MCF 10A (cell line): ENCODE measurements at regions not wholly inside any gene's neighbourhood (a gene's known extent, or its start where the extent isn't known, plus 50 kb on each side); places are given as distances from the start of the nearest gene placed in this dataset.

ENCODE experiments used
- BruUV-seq: library from RNA; stranded (reverse); fragments of 400-500 nt; replicated peaks from 2 replicates; lab custom pipeline; 2021; lab: Mats Ljungman, UMichigan
- CTCF ChIA-PET: fragments of 300-600 bp; sonication (Branson Sonifier 250); formaldehyde crosslinking; extraction: SDS; loops from one replicate; lab custom pipeline; 2021; ENCODE audit warnings: antibody characterized with exemption, inconsistent platforms; lab: Yijun Ruan, JAX
- POLR2A ChIA-PET: fragments of 300-600, 350-650 bp; sonication (Branson Sonifier 250); formaldehyde crosslinking; extraction: SDS; loops from one replicate; lab custom pipeline; 2020; ENCODE audit warnings: antibody characterized with exemption, inconsistent platforms; lab: Yijun Ruan, JAX
- DNase-seq: peaks from one replicate; pipeline ENCODE4 v3.0.0-alpha.2; 2018; ENCODE audit not compliant: unreplicated experiment
- H3K27ac Mint-ChIP-seq: one replicate; pipeline ENCODE4 v1.8.0; 2022; ENCODE audit warnings: mild to moderate bottlenecking, low read depth, mixed read lengths; ENCODE audit not compliant: unreplicated experiment
- H3K27me3 Mint-ChIP-seq: one replicate; pipeline ENCODE4 v1.8.0; 2022; ENCODE audit warnings: mixed read lengths; ENCODE audit not compliant: insufficient read depth, unreplicated experiment
- H3K36me3 Mint-ChIP-seq: one replicate; pipeline ENCODE4 v1.8.0; 2022; ENCODE audit warnings: mild to moderate bottlenecking, moderate library complexity, mixed read lengths; ENCODE audit not compliant: insufficient read depth, unreplicated experiment
- H3K4me1 Mint-ChIP-seq: one replicate; pipeline ENCODE4 v1.8.0; 2022; ENCODE audit warnings: mixed read lengths; ENCODE audit not compliant: insufficient read depth, unreplicated experiment
- H3K4me3 Mint-ChIP-seq: one replicate; pipeline ENCODE4 v1.8.0; 2022; ENCODE audit warnings: mild to moderate bottlenecking, moderate library complexity, mixed read lengths; ENCODE audit not compliant: unreplicated experiment
- H3K9me3 Mint-ChIP-seq: one replicate; pipeline ENCODE4 v1.8.0; 2022; ENCODE audit warnings: mixed read lengths; ENCODE audit not compliant: unreplicated experiment
- CTCF ChIP-seq: fragments of 200-600 bp; IDR thresholded peaks from one replicate; pipeline ENCODE4 v1.8.0; 2022; ENCODE audit warnings: antibody characterized with exemption, mild to moderate bottlenecking; ENCODE audit not compliant: unreplicated experiment
- intact Hi-C: fragments of 100-400 bp; cut with micrococcal nuclease; formaldehyde crosslinking; loops from 2 replicates; pipeline ENCODE4 v1.14.1; 2022

GRCh38 chr1:187947359-187947758 is 1118.6 kb downstream of the PLA2G4A start:
- DNase-seq, result no peak
- Mint-ChIP-seq H3K36me3 (no peaks in the 10 kb centered on the region), H3K4me3 (no peak overlapping the region), H3K4me1 (peaks cover 12% of the 10 kb centered on the region), H3K27me3 (no peaks in the 10 kb centered on the region), H3K9me3 (peaks cover 51% of the 10 kb centered on the region), H3K27ac (no peak overlapping the region)
- ChIA-PET POLR2A (no interaction called here), CTCF (interaction anchor here (0.8 to 1.0 kb wide), 2 partner anchors 19 to 588 kb away, joined by 3 to 7 read pairs; no protein-coding TSS in a partner anchor)
- intact Hi-C loops, result no loop called here
- TF ChIP-seq CTCF, result no peak
- no TSS peak for BruUV-seq

GRCh38 chr1:187948170-187948794 is 1119.5 kb downstream of the PLA2G4A start:
- Mint-ChIP-seq H3K4me1 (peaks cover 8% of the 10 kb centered on the region), H3K9me3 (peaks cover 56% of the 10 kb centered on the region), H3K27me3 (no peaks in the 10 kb centered on the region), H3K4me3 (no peak overlapping the region), H3K36me3 (no peaks in the 10 kb centered on the region), H3K27ac (no peak overlapping the region)
- POLR2A ChIA-PET, result no interaction called here
- no peak for TF ChIP-seq CTCF
- CTCF ChIA-PET, result interaction anchor here (0.6 to 0.8 kb wide), 2 partner anchors 589 to 1263 kb away, joined by 3 read pairs; no protein-coding TSS in a partner anchor
- no peak for DNase-seq
- intact Hi-C loops, result no loop called here
- no TSS peak for BruUV-seq

GRCh38 chr1:187949567-187949966 is 1120.8 kb downstream of the PLA2G4A start:
- CTCF ChIA-PET, result interaction anchor here (0.5 to 0.6 kb wide), 2 partner anchors 175 to 1077 kb away, joined by 3 read pairs; no protein-coding TSS in a partner anchor
- POLR2A ChIA-PET, result no interaction called here
- H3K4me3 Mint-ChIP-seq, result no peak overlapping the region

GRCh38 chr1:187951817-187952216 is 1123.1 kb downstream of the PLA2G4A start:
- H3K9me3 Mint-ChIP-seq, result peaks cover 49% of the 10 kb centered on the region
- intact Hi-C loops, result no loop called here
- DNase-seq, result no peak
- no peaks in the 10 kb centered on the region for H3K36me3 Mint-ChIP-seq
- ChIA-PET CTCF (no interaction called here), POLR2A (interaction anchor here (0.7 kb wide), 1 partner anchor 150 kb away, joined by 3 read pairs; no protein-coding TSS in a partner anchor)
- H3K27ac Mint-ChIP-seq, result no peak overlapping the region
- BruUV-seq, result no TSS peak
- no peak overlapping the region for H3K4me3 Mint-ChIP-seq
- no peak for TF ChIP-seq CTCF
- H3K4me1 Mint-ChIP-seq, result no peaks in the 10 kb centered on the region
- no peaks in the 10 kb centered on the region for H3K27me3 Mint-ChIP-seq

More at GRCh38 chr1:187949567-187949966, 1120.8 kb downstream of the PLA2G4A start:
- Mint-ChIP-seq H3K4me1 (no peaks in the 10 kb centered on the region), H3K27ac (no peak overlapping the region), H3K9me3 (peaks cover 56% of the 10 kb centered on the region), H3K27me3 (no peaks in the 10 kb centered on the region), H3K36me3 (no peaks in the 10 kb centered on the region)
- intact Hi-C loops, result no loop called here
- TF ChIP-seq CTCF, result no peak
- no TSS peak for BruUV-seq
- no peak for DNase-seq
